Activated CD4-positive, alpha-beta T cell treated with anti-CD3 and anti-CD28 coated beads, Interleukin-2, amount 50 U/mL, for 1 hour (primary cell): ENCODE measurements at regions not wholly inside any gene's neighbourhood (a gene's known extent, or its start where the extent isn't known, plus 50 kb on each side); places are given as distances from the start of the nearest gene placed in this dataset.
"Not testable (repeated sequence)": the region's sequence is repeated elsewhere in the genome, so short reads cannot be mapped to it uniquely, and the experiment has no call there.

Source experiments
- DNase-seq: peaks from one replicate; pipeline ENCODE4 v3.0.0-alpha.2; 2020

GRCh38 chr7:142435606-142436005 lies 177.7 kb upstream of the PRSS58 start:
- not testable (repeated sequence) for DNase-seq

GRCh38 chr7:142434666-142435167 lies 176.9 kb upstream of the PRSS58 start:
- no peak for DNase-seq

- not testable (repeated sequence) for DNase-seq
These were observed 176.3 kb upstream of the PRSS58 start for GRCh38 chr7:142434133-142434532.

- DNase-seq: no peak
These were observed 174.5 kb upstream of the PRSS58 start for GRCh38 chr7:142432377-142432776.

- DNase-seq: no peak
These were observed 173.6 kb upstream of the PRSS58 start for GRCh38 chr7:142431491-142431890.

GRCh38 chr7:142428094-142428493 lies 170.2 kb upstream of the PRSS58 start:
- no peak for DNase-seq

GRCh38 chr7:142425281-142425680 lies 167.4 kb upstream of the PRSS58 start:
- DNase-seq: no peak

GRCh38 chr7:142422621-142423020 lies 164.8 kb upstream of the PRSS58 start:
- no peak for DNase-seq

- DNase-seq: no peak
These were observed 162.9 kb upstream of the PRSS58 start for GRCh38 chr7:142420554-142421362.

GRCh38 chr7:142418326-142418725 lies 160.5 kb upstream of the PRSS58 start:
- DNase-seq: no peak

GRCh38 chr7:142414915-142415314 lies 157.1 kb upstream of the PRSS58 start:
- no peak for DNase-seq

- DNase-seq: no peak
These were observed 156.3 kb upstream of the PRSS58 start for GRCh38 chr7:142414135-142414534.

GRCh38 chr7:142413280-142414000 lies 155.6 kb upstream of the PRSS58 start:
- DNase-seq: no peak

GRCh38 chr7:142412551-142413193 lies 154.8 kb upstream of the PRSS58 start:
- DNase-seq: peak; percentile 28

GRCh38 chr7:142409471-142409870 lies 151.6 kb upstream of the PRSS58 start:
- DNase-seq: no peak

GRCh38 chr7:142408794-142409193 lies 150.9 kb upstream of the PRSS58 start:
- no peak for DNase-seq

- no peak for DNase-seq
These were observed 150.2 kb upstream of the PRSS58 start for GRCh38 chr7:142407939-142408570.

- no peak for DNase-seq
These were observed 147.4 kb upstream of the PRSS58 start for GRCh38 chr7:142405122-142405765.

GRCh38 chr7:142401951-142402350 lies 144.1 kb upstream of the PRSS58 start:
- DNase-seq: no peak

GRCh38 chr7:142400042-142400533 lies 142.2 kb upstream of the PRSS58 start:
- no peak for DNase-seq

- peak; percentile 49 for DNase-seq
These were observed 133.5 kb upstream of the PRSS58 start for GRCh38 chr7:142391191-142391992.
